Superior temporal gyrus (tissue), 1 donor: ENCODE measurements at regions not wholly inside any gene's neighbourhood (a gene's known extent, or its start where the extent isn't known, plus 50 kb on each side); places are given as distances from the start of the nearest gene placed in this dataset.
A peak's percentile ranks its signal among the peaks of the same experiment; 100 is the strongest.

ENCODE experiments used
- DNase-seq: peaks from one replicate; pipeline ENCODE4 v3.0.0-alpha.2; 2016; ENCODE audit errors: extremely low spot score

DNA sequence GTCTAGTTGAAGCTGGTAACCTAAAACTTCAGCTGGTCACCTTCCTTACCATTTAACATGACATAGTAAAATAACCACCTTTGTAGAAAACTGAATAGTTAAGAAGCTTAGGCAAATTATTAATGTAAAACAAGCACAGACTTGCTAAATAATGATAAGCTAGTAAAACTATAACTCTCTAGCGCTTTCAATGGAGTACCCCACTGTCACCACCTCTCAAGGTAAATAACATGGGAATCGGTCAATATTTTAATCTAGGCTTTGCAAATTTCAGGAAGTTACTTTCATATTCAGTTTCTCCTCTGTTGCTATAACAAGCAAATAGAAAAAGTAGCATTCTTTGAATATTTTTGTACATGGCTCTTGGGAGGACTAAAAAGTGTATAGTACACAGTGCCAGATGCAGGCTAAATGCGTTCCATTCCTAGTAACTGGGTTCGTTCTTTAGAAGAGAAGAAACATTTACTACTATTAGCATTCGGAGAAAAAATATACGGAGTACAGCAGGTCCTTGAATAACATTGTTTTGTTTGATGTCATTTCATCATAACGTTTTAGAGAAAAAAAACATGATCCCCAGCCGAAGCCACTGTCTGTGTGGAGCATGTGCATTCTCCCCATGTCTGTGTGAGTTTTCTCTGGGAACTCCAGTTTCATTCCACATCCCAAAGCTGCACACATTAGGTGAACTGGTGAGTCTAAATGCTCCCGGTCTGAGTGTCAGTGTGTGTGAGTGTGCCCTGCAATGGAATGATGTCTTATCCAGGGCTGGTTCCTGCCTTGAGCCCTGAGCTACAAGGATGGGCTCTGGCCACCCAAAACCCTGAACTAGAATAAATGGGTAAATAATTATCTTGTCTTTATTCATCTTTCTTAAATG, 52.5 kb downstream of the EPRS1 start:
- DNase-seq: no peak

DNA sequence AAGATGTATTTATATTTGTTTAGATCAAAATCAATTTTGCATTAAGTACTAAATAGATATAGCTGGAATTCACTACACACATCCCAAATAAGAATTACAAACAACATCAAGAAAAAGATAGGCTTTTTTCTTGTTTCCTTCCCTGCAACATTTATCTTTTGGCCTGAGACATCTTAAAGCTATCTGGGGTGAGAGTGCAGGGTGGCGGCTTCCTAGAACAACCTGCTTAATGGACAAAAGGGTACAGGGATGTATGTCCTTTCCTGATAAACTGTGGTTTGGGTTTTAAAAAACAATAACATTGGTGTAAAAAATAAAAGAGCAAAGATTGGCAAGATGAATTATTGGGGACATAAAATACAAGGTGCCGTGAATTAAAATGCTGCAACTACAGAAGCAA, 54.4 kb downstream of the EPRS1 start:
- no peak for DNase-seq

DNA sequence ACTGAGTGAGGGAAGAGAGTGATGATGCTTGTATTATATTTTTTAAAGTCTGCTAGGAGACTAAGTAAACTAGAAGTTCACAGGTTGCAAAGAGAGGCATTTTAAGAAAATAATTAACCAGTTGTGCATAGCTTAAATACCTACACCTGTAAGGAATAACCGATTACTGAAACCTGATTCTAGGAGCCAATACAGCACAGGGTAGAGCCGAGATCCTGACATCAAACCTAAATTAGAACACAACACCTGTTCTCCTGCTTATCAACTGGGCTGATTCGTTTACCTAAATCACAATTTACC, 54.8 kb downstream of the EPRS1 start:
- DNase-seq: no peak

DNA sequence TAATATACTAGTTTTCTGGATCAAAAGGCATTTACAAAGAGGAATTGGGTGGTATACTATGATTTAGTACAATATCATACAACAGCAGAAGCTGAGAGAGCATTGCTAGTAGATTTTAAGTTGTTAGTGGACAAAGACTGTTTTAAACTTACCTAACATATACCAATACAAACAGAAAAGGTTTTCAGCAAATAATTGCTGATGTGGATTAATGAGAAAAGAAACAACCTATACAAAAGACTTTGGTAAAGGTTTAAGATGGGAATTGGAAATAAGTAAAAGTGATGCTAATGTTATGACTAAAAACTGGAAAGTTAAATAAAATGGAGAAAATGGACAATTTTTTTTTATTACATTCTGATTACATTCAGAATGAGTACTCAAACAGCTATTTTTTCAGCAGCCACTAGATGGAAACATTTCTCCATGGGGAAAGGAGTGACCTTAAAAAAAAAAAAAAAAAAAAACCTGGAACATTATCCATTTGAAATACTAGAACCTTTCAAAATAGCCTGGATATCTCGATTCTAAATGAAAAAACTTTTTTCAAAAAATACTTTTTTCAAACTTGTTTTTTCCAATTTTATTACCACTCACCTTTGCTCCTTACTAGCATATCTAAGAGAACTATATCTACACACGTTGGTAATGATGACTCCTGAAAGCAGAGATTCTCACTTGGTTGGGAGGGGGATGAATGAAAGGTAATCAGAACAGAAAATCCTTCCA, 55.4 kb downstream of the EPRS1 start:
- peak; percentile 77 for DNase-seq

DNA sequence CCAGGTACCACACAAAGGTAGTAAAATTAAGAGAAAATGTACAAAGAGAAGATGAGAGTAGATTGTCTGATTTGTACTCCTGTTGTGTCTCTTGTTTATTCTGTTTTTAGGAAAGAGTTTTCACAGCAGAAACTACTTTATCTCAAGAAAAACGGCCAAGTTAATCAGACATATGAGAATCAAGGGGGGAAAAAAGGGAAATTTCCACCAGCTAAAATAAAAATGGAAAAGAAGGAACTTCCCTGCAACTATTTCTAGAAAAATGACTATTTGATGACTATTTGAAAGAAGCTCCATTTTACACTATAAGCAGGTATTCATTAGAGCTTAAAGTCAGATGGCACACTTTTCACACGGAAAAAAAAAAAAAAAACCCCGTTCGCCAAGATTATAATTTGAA, 56.5 kb downstream of the EPRS1 start:
- no peak for DNase-seq

DNA sequence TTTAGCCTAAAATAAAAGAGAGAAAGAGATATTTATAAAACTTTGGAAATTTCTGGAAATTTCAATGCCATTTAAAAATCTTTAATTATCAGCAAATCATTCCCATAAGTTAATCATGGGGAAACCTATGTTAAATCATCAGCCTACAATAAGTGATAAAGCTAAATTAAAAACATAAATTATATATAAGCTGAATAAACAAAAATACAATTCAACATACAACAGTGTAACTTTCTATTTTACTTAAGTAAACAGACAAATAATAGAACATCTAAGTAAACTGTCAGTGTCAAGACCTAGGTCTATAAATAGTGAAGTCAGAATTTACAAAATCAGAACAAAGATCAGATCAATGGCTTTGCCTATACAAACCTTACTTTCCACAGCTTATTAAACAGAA, 57.5 kb downstream of the EPRS1 start:
- DNase-seq: no peak

DNA sequence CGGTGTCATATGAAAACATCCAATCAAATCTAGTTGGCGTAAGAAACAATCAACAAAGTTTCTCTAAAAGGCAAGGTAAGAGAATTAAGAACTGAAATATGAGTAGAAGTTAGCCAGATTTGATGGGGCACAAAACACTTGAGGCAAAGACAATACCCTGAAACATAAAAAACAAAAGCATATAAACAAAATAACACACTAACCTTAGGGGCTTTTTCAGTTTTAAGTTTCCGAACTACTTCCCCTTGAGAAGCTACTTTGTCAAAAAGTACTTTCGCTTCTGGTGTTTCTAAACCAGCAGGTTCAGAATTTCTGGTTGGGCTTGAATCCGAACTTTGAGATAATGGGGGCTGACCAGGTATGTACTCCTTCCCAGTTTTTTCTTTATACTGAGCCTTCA, 57.9 kb downstream of the EPRS1 start:
- no peak for DNase-seq

DNA sequence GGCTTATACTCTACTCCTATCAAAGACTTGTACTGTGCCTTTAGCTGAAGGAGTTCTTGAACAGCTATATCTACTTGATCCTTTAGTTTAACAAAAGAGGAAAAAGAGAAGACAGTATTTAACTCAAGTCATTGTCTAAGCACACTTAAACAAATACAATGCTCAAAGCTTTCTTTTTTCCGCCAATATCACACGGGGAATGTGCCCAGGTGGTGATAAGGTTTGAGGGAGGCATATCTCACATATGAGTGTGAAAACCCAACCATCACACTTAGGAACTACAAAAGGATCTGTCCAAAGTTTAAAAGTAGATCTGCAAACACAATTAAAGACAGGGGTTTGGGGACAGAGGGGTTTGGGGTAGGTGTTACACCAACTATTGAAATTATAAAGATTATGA, 59.0 kb upstream of the SLC30A10 start:
- DNase-seq: no peak

DNA sequence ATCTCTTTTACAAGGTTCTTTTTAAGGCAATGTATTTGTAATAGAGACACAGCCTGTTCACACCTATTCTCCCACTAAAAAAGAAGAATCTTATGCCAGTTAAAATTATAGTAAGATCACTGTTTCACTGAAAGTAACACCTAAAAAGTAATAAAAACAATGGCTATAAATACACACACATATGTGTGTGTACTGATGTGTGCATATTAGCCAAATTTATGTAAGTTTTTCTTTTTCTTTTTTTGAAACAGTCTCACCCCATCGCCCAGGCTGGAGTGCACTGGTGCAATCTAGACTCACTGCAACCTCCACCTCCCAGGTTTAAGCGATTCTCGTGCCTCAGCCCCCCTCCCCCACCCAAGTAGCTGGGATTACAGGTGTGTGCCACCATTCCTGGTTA, 56.8 kb upstream of the SLC30A10 start:
- no peak for DNase-seq
